Peyer's patch (tissue), 4 donors: ENCODE measurements at regions not wholly inside any gene's neighbourhood (a gene's known extent, or its start where the extent isn't known, plus 50 kb on each side); places are given as distances from the start of the nearest gene placed in this dataset.

Experiments used
- CTCF ChIP-seq, 6 experiments: fragments of 450-650 bp in 4 of 6; fragments of 200-600 bp in 2 of 6; sonication (generic) in 1 of 6; IDR thresholded peaks; one replicate each; pipeline ENCODE4 v1.5.1; 2017 to 2019; ENCODE audit warnings: antibody characterized with exemption in 6 of 6, mild to moderate bottlenecking in 3 of 6, moderate library complexity in 1 of 6
- POLR2A ChIP-seq, 2 donors: fragments of 450-650 bp; IDR thresholded peaks; one replicate each; pipeline ENCODE4 v1.5.1; 2017; ENCODE audit warnings: antibody characterized with exemption in 2 of 2, mild to moderate bottlenecking in 2 of 2, moderate library complexity in 2 of 2

- TF ChIP-seq CTCF (IDR thresholded peaks at IDR 0.05) = no peak
- TF ChIP-seq POLR2A (IDR thresholded peaks at IDR 0.05) = no peak
Measured at GRCh38 chr3:8296461-8296860, 205.2 kb upstream of the LMCD1 start.
